SW480 (cell line): ENCODE measurements at regions not wholly inside any gene's neighbourhood (a gene's known extent, or its start where the extent isn't known, plus 50 kb on each side); places are given as distances from the start of the nearest gene placed in this dataset.
A peak's percentile ranks its signal among the peaks of the same experiment; 100 is the strongest.

Source experiments
- DNase-seq: peaks from one replicate; pipeline ENCODE4 v3.0.0-alpha.2; 2016; ENCODE audit warnings: low spot score

GRCh38 chr10:30793093-30793492 is 163.5 kb upstream of the LYZL2 start:
- no peak for DNase-seq

- no peak for DNase-seq
These were observed 162.5 kb upstream of the LYZL2 start for GRCh38 chr10:30792025-30792424.

- DNase-seq: no peak
These were observed 161.7 kb upstream of the LYZL2 start for GRCh38 chr10:30791197-30791611.

GRCh38 chr10:30789806-30790205 is 160.3 kb upstream of the LYZL2 start:
- DNase-seq: no peak

- DNase-seq: no peak
These were observed 158.8 kb upstream of the LYZL2 start for GRCh38 chr10:30788307-30788706.

GRCh38 chr10:30786906-30787305 is 157.4 kb upstream of the LYZL2 start:
- DNase-seq: no peak

- no peak for DNase-seq
These were observed 156.6 kb upstream of the LYZL2 start for GRCh38 chr10:30786131-30786530.

GRCh38 chr10:30784897-30785605 is 155.5 kb upstream of the LYZL2 start:
- DNase-seq: peak; percentile 1

GRCh38 chr10:30784524-30784896 is 155.0 kb upstream of the LYZL2 start:
- no peak for DNase-seq

- DNase-seq: peak; percentile 71
These were observed 154.5 kb upstream of the LYZL2 start for GRCh38 chr10:30783939-30784501.

GRCh38 chr10:30782537-30783461 is 153.2 kb upstream of the LYZL2 start:
- no peak for DNase-seq

GRCh38 chr10:30782157-30782536 is 152.6 kb upstream of the LYZL2 start:
- no peak for DNase-seq

- DNase-seq: no peak
These were observed 152.1 kb upstream of the LYZL2 start for GRCh38 chr10:30781670-30782121.

- no peak for DNase-seq
These were observed 149.2 kb upstream of the LYZL2 start for GRCh38 chr10:30778769-30779168.

GRCh38 chr10:30775779-30776591 is 146.4 kb upstream of the LYZL2 start:
- DNase-seq: no peak

- DNase-seq: no peak
These were observed 144.7 kb upstream of the LYZL2 start for GRCh38 chr10:30774261-30774660.

GRCh38 chr10:30773501-30773900 is 143.9 kb upstream of the LYZL2 start:
- DNase-seq: no peak

- DNase-seq: no peak
These were observed 141.3 kb upstream of the LYZL2 start for GRCh38 chr10:30770816-30771215.

- no peak for DNase-seq
These were observed 140.7 kb upstream of the LYZL2 start for GRCh38 chr10:30770229-30770628.

- DNase-seq: no peak
These were observed 139.8 kb upstream of the LYZL2 start for GRCh38 chr10:30769361-30769760.

- DNase-seq: no peak
These were observed 136.1 kb upstream of the LYZL2 start for GRCh38 chr10:30765616-30766015.

GRCh38 chr10:30765022-30765615 is 135.6 kb upstream of the LYZL2 start:
- DNase-seq: no peak
